Stimulated activated CD8-positive, alpha-beta memory T cell treated with anti-CD3 and anti-CD28 coated beads, Interleukin-12 subunit alpha, Interleukin-12 subunit beta, amount 100 ng/mL, for 4 hours (primary cell): ENCODE measurements at regions not wholly inside any gene's neighbourhood (a gene's known extent, or its start where the extent isn't known, plus 50 kb on each side); places are given as distances from the start of the nearest gene placed in this dataset.
"Not testable (repeated sequence)": the region's sequence is repeated elsewhere in the genome, so short reads cannot be mapped to it uniquely, and the experiment has no call there.

Experiments
- DNase-seq: peaks from one replicate; pipeline ENCODE4 v3.0.0-alpha.2; 2020; ENCODE audit warnings: low read depth

GRCh38 chr3:8311321-8311720 lies 190.3 kb upstream of the LMCD1 start:
- no peak for DNase-seq

GRCh38 chr3:8312685-8313084 lies 188.9 kb upstream of the LMCD1 start:
- DNase-seq = no peak

- DNase-seq = no peak
Measured at GRCh38 chr3:8313560-8314267, 187.9 kb upstream of the LMCD1 start.

- DNase-seq = not testable (repeated sequence)
Measured at GRCh38 chr3:8315526-8315925, 186.1 kb upstream of the LMCD1 start.

- no peak for DNase-seq
Measured at GRCh38 chr3:8317661-8318649, 183.7 kb upstream of the LMCD1 start.

GRCh38 chr3:8319935-8320634 lies 181.5 kb upstream of the LMCD1 start:
- DNase-seq = no peak

- no peak for DNase-seq
Measured at GRCh38 chr3:8320711-8321458, 180.7 kb upstream of the LMCD1 start.

- DNase-seq = peak; percentile 4
Measured at GRCh38 chr3:8324747-8325146, 176.9 kb upstream of the LMCD1 start.

GRCh38 chr3:8325306-8325705 lies 176.3 kb upstream of the LMCD1 start:
- DNase-seq = no peak

GRCh38 chr3:8325833-8326232 lies 175.8 kb upstream of the LMCD1 start:
- not testable (repeated sequence) for DNase-seq

- DNase-seq = no peak
Measured at GRCh38 chr3:8327739-8328138, 173.9 kb upstream of the LMCD1 start.

GRCh38 chr3:8328967-8329366 lies 172.7 kb upstream of the LMCD1 start:
- no peak for DNase-seq

- no peak for DNase-seq
Measured at GRCh38 chr3:8329598-8329997, 172.0 kb upstream of the LMCD1 start.

GRCh38 chr3:8336456-8336855 lies 165.2 kb upstream of the LMCD1 start:
- no peak for DNase-seq

GRCh38 chr3:8338424-8338823 lies 163.2 kb upstream of the LMCD1 start:
- DNase-seq = no peak

- DNase-seq = no peak
Measured at GRCh38 chr3:8341821-8342247, 159.8 kb upstream of the LMCD1 start.

- no peak for DNase-seq
Measured at GRCh38 chr3:8343058-8343457, 158.6 kb upstream of the LMCD1 start.

GRCh38 chr3:8345398-8345797 lies 156.2 kb upstream of the LMCD1 start:
- DNase-seq = no peak

- no peak for DNase-seq
Measured at GRCh38 chr3:8348076-8348475, 153.5 kb upstream of the LMCD1 start.

GRCh38 chr3:8352475-8352874 lies 149.1 kb upstream of the LMCD1 start:
- no peak for DNase-seq

- DNase-seq = no peak
Measured at GRCh38 chr3:8353364-8353763, 148.3 kb upstream of the LMCD1 start.

- DNase-seq = no peak
Measured at GRCh38 chr3:8355346-8355745, 146.3 kb upstream of the LMCD1 start.
